Small intestine (tissue), 7 donors: ENCODE measurements at regions not wholly inside any gene's neighbourhood (a gene's known extent, or its start where the extent isn't known, plus 50 kb on each side); places are given as distances from the start of the nearest gene placed in this dataset.

ENCODE experiments used
- DNase-seq, 2 donors: peaks; one replicate each; pipeline versions ENCODE4 v3.0.0 to v3.0.0-alpha.2; 2013
- FAIRE-seq: peaks from 2 replicates; lab custom pipeline; 2012; peaks lifted over from hg19 to GRCh38; lab: Jason Lieb, UNC
- H3K27ac ChIP-seq, 3 donors: one replicate each; pipeline ENCODE4 v1.5.1; 2013; ENCODE audit warnings: low read length in 2 of 3, mild to moderate bottlenecking in 2 of 3, control low read depth in 1 of 3, inconsistent platforms in 1 of 3, low read depth in 1 of 3, moderate library complexity in 1 of 3
- H3K27me3 ChIP-seq, 3 donors: one replicate each; pipeline ENCODE4 v1.6.1; 2013; ENCODE audit warnings: low read length in 3 of 3, inconsistent platforms in 1 of 3; ENCODE audit not compliant: control insufficient read depth in 3 of 3, insufficient read depth in 3 of 3
- H3K36me3 ChIP-seq, 3 donors: one replicate each; pipeline ENCODE4 v1.6.1; 2013; ENCODE audit warnings: low read length in 3 of 3, inconsistent platforms in 1 of 3, low read depth in 1 of 3, mild to moderate bottlenecking in 1 of 3, moderate library complexity in 1 of 3; ENCODE audit not compliant: control insufficient read depth in 3 of 3, insufficient read depth in 2 of 3
- H3K4me1 ChIP-seq, 3 donors: one replicate each; pipeline ENCODE4 v1.6.1; 2013; ENCODE audit warnings: low read length in 2 of 3, inconsistent platforms in 1 of 3, low read depth in 1 of 3, mild to moderate bottlenecking in 1 of 3, moderate library complexity in 1 of 3; ENCODE audit not compliant: control insufficient read depth in 3 of 3, insufficient read depth in 2 of 3
- H3K4me3 ChIP-seq, 3 donors: one replicate each; pipeline ENCODE4 v1.5.1; 2013; ENCODE audit warnings: low read length in 3 of 3, control low read depth in 1 of 3, inconsistent platforms in 1 of 3, low read depth in 1 of 3, mild to moderate bottlenecking in 1 of 3, moderate library complexity in 1 of 3
- H3K9me3 ChIP-seq, 2 donors: one replicate each; pipeline ENCODE4 v1.6.1; 2013; ENCODE audit warnings: low read depth in 1 of 2, low read length in 1 of 2; ENCODE audit not compliant: control insufficient read depth in 2 of 2, insufficient read depth in 1 of 2
- WGBS, 3 donors: extraction: QIAGEN DNeasy Blood & Tissue Kit; methylation state at CpG; one replicate each; pipeline ENCODE4 v1.1.7; 2013; 5-methylcytosine and 5-hydroxymethylcytosine counted together
- donor health status: healthy with polysubstance abuse.
- donor health status: control.
- donor health status: control.
- donor health status: Bipolar disorder and iron deficiency.
- donor health status: healthy.

DNA sequence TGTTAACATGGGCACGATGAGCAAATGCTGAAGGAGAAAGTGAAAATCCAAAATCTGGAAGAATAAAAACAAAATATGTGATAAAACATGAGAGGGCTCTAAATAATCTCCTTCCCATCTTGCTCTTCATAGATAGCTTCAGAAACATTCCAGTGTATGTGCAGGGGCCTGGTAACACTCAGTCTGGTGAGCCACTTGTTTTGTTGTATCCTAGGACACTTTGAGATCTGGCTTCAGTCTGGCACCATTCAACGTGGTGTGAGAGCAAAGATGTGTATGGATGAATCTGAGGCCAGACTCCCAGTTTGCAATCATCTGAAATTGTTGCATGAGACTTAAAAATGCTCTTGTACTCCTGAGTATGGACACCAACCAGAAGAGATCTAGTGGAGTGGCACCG lies 337.2 kb upstream of the ZNF385D start:
- WGBS, 3 donors: 58 to 73% (median 68%) methylated on average over 3 of the region's 3 CpGs

DNA sequence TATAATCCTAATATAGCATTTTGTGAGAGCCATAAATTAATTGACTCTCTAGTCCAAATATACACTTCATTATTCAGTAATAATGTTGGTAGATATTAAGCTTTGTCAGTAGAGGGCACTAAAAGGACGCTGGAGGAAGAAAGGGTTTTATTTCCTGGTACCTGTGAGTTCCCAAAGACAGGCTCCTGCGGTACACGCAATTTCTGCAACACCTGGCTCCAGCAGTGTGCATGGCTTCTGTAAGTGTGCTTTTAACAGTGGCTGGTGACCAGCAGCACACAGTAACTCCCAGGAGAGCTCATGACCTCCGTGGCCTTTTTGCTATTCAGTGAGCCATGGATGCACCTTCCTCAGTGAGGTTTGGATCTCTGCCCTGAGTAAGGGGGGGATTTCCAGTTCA lies 338.3 kb upstream of the ZNF385D start:
- H3K27me3 ChIP-seq: no peaks in the 10 kb centered on the region
- no peaks in the 10 kb centered on the region for H3K4me1 ChIP-seq
- no peaks in the 10 kb centered on the region for H3K36me3 ChIP-seq
- WGBS, 3 donors: 1 to 12% (median 2%) methylated on average over 4 of the region's 4 CpGs
- DNase-seq: peak; percentile 56 to 57
- no peak overlapping the region for H3K4me3 ChIP-seq
- FAIRE-seq: no peak
- H3K27ac ChIP-seq: no peak overlapping the region
- H3K9me3 ChIP-seq: no peaks in the 10 kb centered on the region

More for the DNA sequence above, 337.2 kb upstream of the ZNF385D start:
- Histone ChIP-seq H3K27ac (no peak overlapping the region), H3K4me3 (no peak overlapping the region), H3K4me1 (no peaks in the 10 kb centered on the region), H3K27me3 (no peaks in the 10 kb centered on the region), H3K9me3 (no peaks in the 10 kb centered on the region), H3K36me3 (no peaks in the 10 kb centered on the region)
- FAIRE-seq (no peak), DNase-seq (no peak)

DNA sequence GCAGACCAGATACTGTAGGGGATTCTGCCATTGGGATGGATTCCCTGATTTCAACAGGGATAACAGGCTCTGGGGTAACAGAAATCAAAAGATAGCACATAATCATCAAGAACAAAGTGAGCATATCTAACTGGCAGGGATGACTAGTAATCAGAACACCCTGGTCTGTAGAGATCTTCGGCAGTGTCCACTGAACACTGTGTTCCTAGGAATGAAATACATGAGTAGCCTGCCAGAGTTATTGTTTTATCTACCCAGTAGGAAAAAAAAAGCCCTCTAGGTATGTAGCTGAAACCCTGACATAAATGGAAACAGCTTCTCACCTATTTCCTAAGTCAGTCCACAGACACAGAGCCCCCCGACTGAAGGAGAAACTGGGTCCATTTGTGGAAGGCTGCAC lies 340.3 kb upstream of the ZNF385D start:
- WGBS, 3 donors: 74 to 91% (median 89%) methylated on average over 2 of the region's 2 CpGs
- no peaks in the 10 kb centered on the region for H3K36me3 ChIP-seq
- H3K9me3 ChIP-seq: no peaks in the 10 kb centered on the region
- no peak overlapping the region for H3K27ac ChIP-seq
- no peak for DNase-seq
- no peaks in the 10 kb centered on the region for H3K27me3 ChIP-seq
- H3K4me1 ChIP-seq: no peaks in the 10 kb centered on the region
- FAIRE-seq: no peak
- no peak overlapping the region for H3K4me3 ChIP-seq

DNA sequence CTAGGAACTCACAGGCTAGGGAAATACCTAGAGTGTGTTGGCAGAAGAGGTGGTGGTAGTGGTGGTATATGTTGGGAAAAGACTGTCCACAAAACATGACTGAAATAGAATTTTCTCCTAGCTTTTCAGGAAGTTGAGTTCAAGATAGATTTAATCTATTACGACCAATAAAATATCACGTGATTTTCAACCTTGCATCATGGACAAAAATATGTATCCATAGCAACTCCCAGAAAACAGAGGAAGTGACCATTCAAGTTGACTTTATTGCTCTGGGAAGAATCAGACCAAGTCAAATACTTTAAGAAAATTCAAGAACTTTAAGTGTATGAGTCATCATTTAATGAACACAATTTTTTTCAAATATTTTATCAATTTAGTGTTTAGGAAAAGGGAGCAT lies 347.0 kb upstream of the ZNF385D start:
- DNase-seq (no peak), FAIRE-seq (no peak)
- Histone ChIP-seq H3K27me3 (no peaks in the 10 kb centered on the region), H3K27ac (no peak overlapping the region), H3K4me1 (no peaks in the 10 kb centered on the region), H3K36me3 (no peaks in the 10 kb centered on the region), H3K4me3 (no peak overlapping the region), H3K9me3 (no peaks in the 10 kb centered on the region)
- WGBS, 3 donors: 19 to 24% (median 21%) methylated on average over 2 of the region's 2 CpGs

DNA sequence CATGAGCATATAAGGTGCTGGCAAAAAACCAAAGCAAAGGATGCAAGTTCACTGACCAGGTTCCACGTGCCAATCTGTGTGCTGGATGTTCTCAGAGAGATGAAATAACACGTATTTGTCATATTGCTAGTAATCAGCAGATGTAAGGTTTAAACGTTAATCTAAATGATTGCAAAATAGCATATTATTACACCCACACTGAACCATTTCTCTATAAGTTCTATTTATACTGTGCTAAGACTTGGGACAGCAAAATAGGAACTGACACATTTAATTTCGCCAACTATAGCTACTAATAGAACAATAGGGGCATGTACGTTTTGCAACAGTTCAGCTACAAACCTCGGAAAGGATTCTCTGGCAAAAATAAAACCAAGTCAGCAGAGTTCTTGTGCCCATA lies 350.3 kb upstream of the ZNF385D start:
- FAIRE-seq (no peak), DNase-seq (no peak)
- H3K27me3 ChIP-seq: no peaks in the 10 kb centered on the region
- 56 to 78% (median 65%) methylated on average over 6 of the region's 6 CpGs for WGBS, 3 donors
- H3K27ac ChIP-seq: no peak overlapping the region
- no peaks in the 10 kb centered on the region for H3K9me3 ChIP-seq
- H3K4me1 ChIP-seq: no peaks in the 10 kb centered on the region
- H3K36me3 ChIP-seq: no peaks in the 10 kb centered on the region
- H3K4me3 ChIP-seq: no peak overlapping the region

DNA sequence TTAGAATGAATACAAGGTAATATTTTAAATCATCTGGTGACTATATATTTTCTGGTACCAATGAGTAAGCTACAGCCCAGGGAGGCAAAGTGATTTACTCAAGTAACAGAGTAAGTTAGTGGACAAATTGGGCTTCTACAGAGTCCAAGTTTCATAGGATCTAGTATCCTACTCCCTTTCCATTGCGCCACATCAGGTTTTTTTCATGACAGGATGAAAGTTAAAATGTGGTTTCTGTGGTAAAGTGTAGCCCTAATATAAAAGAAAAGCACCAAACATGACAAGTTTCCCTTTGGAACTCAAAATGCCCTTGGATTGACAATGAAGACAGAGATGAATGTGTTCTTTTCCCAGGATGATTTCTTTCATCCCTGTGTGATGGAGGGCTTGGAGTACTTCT lies 350.8 kb upstream of the ZNF385D start:
- Histone ChIP-seq H3K4me1 (no peaks in the 10 kb centered on the region), H3K27ac (no peak overlapping the region), H3K36me3 (no peaks in the 10 kb centered on the region), H3K4me3 (no peak overlapping the region), H3K9me3 (no peaks in the 10 kb centered on the region), H3K27me3 (no peaks in the 10 kb centered on the region)
- 75 to 93% (median 82%) methylated on average over 1 of the region's 1 CpG for WGBS, 3 donors
- DNase-seq (no peak), FAIRE-seq (no peak)

DNA sequence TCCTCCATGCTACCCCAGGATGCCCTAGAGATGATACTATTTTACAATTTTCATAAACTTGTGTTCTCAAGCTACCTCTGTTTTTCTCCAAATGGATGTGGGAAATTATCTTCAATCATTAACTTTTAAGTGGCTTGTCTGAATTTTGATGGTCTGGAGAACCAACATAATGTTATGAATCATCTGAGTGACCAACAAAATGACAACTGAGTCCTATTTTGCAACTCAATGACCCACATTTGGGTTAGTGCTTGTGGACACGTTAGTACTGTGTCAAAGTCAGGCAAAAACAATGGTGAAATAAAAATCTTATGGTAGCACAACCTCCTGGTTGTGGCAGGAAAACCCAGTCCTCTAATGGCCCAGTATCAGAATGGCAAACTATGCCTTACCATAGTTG lies 352.4 kb upstream of the ZNF385D start:
- WGBS, 3 donors: 71 to 73% (median 72%) methylated on average over 1 of the region's 1 CpG
- FAIRE-seq: no peak
- no peak overlapping the region for H3K4me3 ChIP-seq

DNA sequence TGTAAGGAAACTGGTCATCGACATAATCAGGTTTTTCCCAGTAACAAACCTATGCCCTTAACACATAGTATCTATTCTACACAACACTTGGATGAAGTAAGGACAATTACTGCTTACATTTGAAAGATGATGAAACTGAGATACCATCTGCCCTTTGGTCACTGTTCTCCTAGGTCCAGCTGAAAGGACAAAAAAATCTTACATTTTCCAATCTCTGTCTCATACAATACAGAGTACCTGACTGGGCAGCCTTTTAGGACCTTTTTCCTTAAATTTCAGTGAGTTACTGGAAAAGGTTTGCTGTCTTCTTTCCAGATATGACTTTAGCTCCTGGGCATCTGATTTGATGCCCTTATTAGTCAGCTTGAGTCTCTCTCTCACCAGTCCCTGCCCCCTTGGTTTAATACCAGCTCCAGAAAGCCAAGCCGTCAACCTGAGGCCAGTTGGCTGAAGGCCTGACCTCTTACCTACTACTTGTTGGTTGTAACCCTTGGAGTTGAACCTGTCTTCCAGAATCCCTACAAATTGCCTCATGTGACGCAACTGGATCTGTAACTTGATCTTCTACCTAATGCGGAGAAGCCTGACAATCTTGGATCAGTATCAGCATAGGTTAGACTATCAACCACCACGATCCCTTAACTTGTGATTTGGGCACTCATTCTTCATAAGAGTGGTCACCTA lies 355.3 kb upstream of the ZNF385D start:
- H3K27ac ChIP-seq: no peak overlapping the region
- no peaks in the 10 kb centered on the region for H3K27me3 ChIP-seq
- no peaks in the 10 kb centered on the region for H3K36me3 ChIP-seq
- H3K4me3 ChIP-seq: no peak overlapping the region
- FAIRE-seq (no peak), DNase-seq (no peak)
- 56 to 85% (median 63%) methylated on average over 5 of the region's 5 CpGs for WGBS, 3 donors
- H3K4me1 ChIP-seq: no peaks in the 10 kb centered on the region
- no peaks in the 10 kb centered on the region for H3K9me3 ChIP-seq

More for the DNA sequence above, 352.4 kb upstream of the ZNF385D start:
- Histone ChIP-seq H3K9me3 (no peaks in the 10 kb centered on the region), H3K4me1 (no peaks in the 10 kb centered on the region), H3K36me3 (no peaks in the 10 kb centered on the region), H3K27me3 (no peaks in the 10 kb centered on the region), H3K27ac (no peak overlapping the region)
- DNase-seq: no peak

DNA sequence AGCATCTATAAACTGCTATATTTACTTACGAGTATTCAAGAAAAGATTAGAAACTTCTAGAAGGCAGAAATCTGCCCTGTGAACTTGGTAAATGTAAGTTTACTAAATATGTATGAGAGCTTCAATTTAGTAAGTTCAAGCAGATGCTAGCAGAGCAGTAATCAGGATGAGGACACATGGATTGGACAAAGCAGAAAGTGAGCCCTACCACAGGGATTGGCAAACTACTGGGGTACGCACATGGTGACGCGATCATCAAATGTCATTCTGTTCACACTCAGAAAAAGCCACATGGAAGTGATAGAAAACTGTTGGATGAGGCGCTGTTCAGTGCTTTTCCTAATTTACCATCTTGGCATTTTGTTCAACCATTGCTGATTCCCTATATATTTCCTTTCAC lies 360.2 kb upstream of the ZNF385D start:
- no peaks in the 10 kb centered on the region for H3K9me3 ChIP-seq
- no peak overlapping the region for H3K27ac ChIP-seq
- H3K4me1 ChIP-seq: no peaks in the 10 kb centered on the region
- DNase-seq (no peak), FAIRE-seq (no peak)
- WGBS, 3 donors: 71 to 77% (median 77%) methylated on average over 5 of the region's 5 CpGs
- H3K36me3 ChIP-seq: no peaks in the 10 kb centered on the region
- H3K4me3 ChIP-seq: no peak overlapping the region
- no peaks in the 10 kb centered on the region for H3K27me3 ChIP-seq
